ENCODE measurements at regions not wholly inside any gene's neighbourhood (a gene's known extent, or its start where the extent isn't known, plus 50 kb on each side); places are given as distances from the start of the nearest gene placed in this dataset.

- TF ChIP-seq, protein P1, sequence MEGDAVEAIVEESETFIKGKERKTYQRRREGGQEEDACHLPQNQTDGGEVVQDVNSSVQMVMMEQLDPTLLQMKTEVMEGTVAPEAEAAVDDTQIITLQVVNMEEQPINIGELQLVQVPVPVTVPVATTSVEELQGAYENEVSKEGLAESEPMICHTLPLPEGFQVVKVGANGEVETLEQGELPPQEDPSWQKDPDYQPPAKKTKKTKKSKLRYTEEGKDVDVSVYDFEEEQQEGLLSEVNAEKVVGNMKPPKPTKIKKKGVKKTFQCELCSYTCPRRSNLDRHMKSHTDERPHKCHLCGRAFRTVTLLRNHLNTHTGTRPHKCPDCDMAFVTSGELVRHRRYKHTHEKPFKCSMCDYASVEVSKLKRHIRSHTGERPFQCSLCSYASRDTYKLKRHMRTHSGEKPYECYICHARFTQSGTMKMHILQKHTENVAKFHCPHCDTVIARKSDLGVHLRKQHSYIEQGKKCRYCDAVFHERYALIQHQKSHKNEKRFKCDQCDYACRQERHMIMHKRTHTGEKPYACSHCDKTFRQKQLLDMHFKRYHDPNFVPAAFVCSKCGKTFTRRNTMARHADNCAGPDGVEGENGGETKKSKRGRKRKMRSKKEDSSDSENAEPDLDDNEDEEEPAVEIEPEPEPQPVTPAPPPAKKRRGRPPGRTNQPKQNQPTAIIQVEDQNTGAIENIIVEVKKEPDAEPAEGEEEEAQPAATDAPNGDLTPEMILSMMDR (conservative IDR thresholded peaks at IDR 0.05) = no peak
- H3K4me3 ChIP-seq (ENCODE audit: low read length) = no peak overlapping the region
- H3K9me3 ChIP-seq (ENCODE audit: control insufficient read depth, low read length) = no peaks in the 10 kb centered on the region
- no peaks in the 10 kb centered on the region for H3K36me3 Mint-ChIP-seq (ENCODE audit: low read depth)
- peaks cover 6% of the 10 kb centered on the region for H3K4me1 ChIP-seq (ENCODE audit: control insufficient read depth, insufficient read depth, low read length)
- H3K27me3 Mint-ChIP-seq (ENCODE audit: insufficient read depth) = no peaks in the 10 kb centered on the region
- H3K27ac Mint-ChIP-seq = no peak overlapping the region
- H3K4me3 Mint-ChIP-seq = no peak overlapping the region
- no peak overlapping the region for H3K9ac ChIP-seq (ENCODE audit: extremely low read depth, low read length, poor library complexity, severe bottlenecking)
- H3K27ac ChIP-seq (ENCODE audit: low read depth, low read length) = no peak overlapping the region
- H3K27me3 ChIP-seq (ENCODE audit: control insufficient read depth, insufficient read depth, low read length, poor library complexity, severe bottlenecking) = no peaks in the 10 kb centered on the region
- peaks cover 14% of the 10 kb centered on the region for H3K4me1 Mint-ChIP-seq
- no peaks in the 10 kb centered on the region for H3K36me3 ChIP-seq (ENCODE audit: control insufficient read depth, insufficient read depth, low read length)
- 92 to 93% methylated on average over 2 to 4 of the region's 4 CpGs for WGBS, 2 experiments (ENCODE audit: insufficient coverage in 1 of 2, insufficient read length in 1 of 2)
- no peak for DNase-seq
- H3K9me3 Mint-ChIP-seq = no peaks in the 10 kb centered on the region
Observed at GRCh38 chr9:13971415-13971814, 342.5 kb downstream of the NFIB start.

GRCh38 chr9:13970426-13970825, 343.5 kb downstream of the NFIB start:
- Histone ChIP-seq H3K4me3 (ENCODE audit: low read length) (no peak overlapping the region), H3K9me3 (ENCODE audit: control insufficient read depth, low read length) (no peaks in the 10 kb centered on the region), H3K4me1 (ENCODE audit: control insufficient read depth, insufficient read depth, low read length) (peaks cover 6% of the 10 kb centered on the region), H3K9ac (ENCODE audit: extremely low read depth, low read length, poor library complexity, severe bottlenecking) (no peak overlapping the region), H3K27ac (ENCODE audit: low read depth, low read length) (no peak overlapping the region), H3K27me3 (ENCODE audit: control insufficient read depth, insufficient read depth, low read length, poor library complexity, severe bottlenecking) (no peaks in the 10 kb centered on the region), H3K36me3 (ENCODE audit: control insufficient read depth, insufficient read depth, low read length) (no peaks in the 10 kb centered on the region)
- no peaks in the 10 kb centered on the region for H3K36me3 Mint-ChIP-seq (ENCODE audit: low read depth)
- no peaks in the 10 kb centered on the region for H3K27me3 Mint-ChIP-seq (ENCODE audit: insufficient read depth)
- TF ChIP-seq, protein P1 (conservative IDR thresholded peaks at IDR 0.05) = no peak
- peaks cover 14% of the 10 kb centered on the region for H3K4me1 Mint-ChIP-seq
- DNase-seq = no peak
- H3K27ac Mint-ChIP-seq = no peak overlapping the region
- no peak overlapping the region for H3K4me3 Mint-ChIP-seq
- 90 to 93% methylated on average over 3 of the region's 3 CpGs for WGBS, 2 experiments (ENCODE audit: insufficient coverage in 1 of 2, insufficient read length in 1 of 2)
- H3K9me3 Mint-ChIP-seq = no peaks in the 10 kb centered on the region

DNA sequence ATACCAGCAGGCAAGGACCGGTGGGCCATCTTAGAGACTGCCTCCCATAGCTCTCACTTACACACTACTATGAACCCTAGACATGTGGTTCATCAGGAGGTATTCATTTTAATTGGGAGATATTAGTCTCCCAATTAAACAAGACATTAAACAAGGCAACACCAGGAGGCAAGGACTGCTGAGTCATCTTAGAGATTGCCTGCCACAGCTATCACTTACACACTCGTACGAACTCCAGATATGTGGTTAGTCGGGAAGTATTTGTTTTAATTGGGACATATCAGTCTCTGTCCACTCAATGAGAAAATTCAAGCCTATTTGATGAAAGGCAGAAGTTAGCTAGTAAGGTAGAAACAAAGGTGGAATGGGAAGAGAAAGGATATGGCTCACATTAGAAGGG, 343.9 kb downstream of the NFIB start:
- Histone ChIP-seq H3K4me3 (ENCODE audit: low read length) (no peak overlapping the region), H3K36me3 (ENCODE audit: control insufficient read depth, insufficient read depth, low read length) (no peaks in the 10 kb centered on the region), H3K4me1 (ENCODE audit: control insufficient read depth, insufficient read depth, low read length) (peaks cover 6% of the 10 kb centered on the region), H3K9me3 (ENCODE audit: control insufficient read depth, low read length) (no peaks in the 10 kb centered on the region), H3K9ac (ENCODE audit: extremely low read depth, low read length, poor library complexity, severe bottlenecking) (no peak overlapping the region), H3K27ac (ENCODE audit: low read depth, low read length) (no peak overlapping the region), H3K27me3 (ENCODE audit: control insufficient read depth, insufficient read depth, low read length, poor library complexity, severe bottlenecking) (no peaks in the 10 kb centered on the region)
- Mint-ChIP-seq H3K4me3 (no peak overlapping the region), H3K9me3 (no peaks in the 10 kb centered on the region), H3K27me3 (ENCODE audit: insufficient read depth) (no peaks in the 10 kb centered on the region), H3K27ac (no peak overlapping the region), H3K4me1 (peaks cover 14% of the 10 kb centered on the region), H3K36me3 (ENCODE audit: low read depth) (no peaks in the 10 kb centered on the region)
- TF ChIP-seq, protein P1 (conservative IDR thresholded peaks at IDR 0.05) = no peak
- DNase-seq = no peak
- 93% methylated on average over 4 of the region's 4 CpGs; no CpG with 5 or more reads in 1 of the 2 experiments for WGBS, 2 experiments (ENCODE audit: insufficient coverage in 1 of 2, insufficient read length in 1 of 2)
